Prostate gland (tissue), 2 donors: ENCODE measurements at regions not wholly inside any gene's neighbourhood (a gene's known extent, or its start where the extent isn't known, plus 50 kb on each side); places are given as distances from the start of the nearest gene placed in this dataset.

Experiments used
- POLR2A ChIP-seq: fragments of 450-650 bp; IDR thresholded peaks from one replicate; pipeline ENCODE4 v1.6.1; 2016; ENCODE audit warnings: antibody characterized with exemption, mild to moderate bottlenecking
- POLR2AphosphoS5 ChIP-seq: sonication (generic); formaldehyde crosslinking; IDR thresholded peaks from one replicate; pipeline ENCODE4 v1.6.1; 2017; ENCODE audit warnings: antibody characterized with exemption
- TF ChIP-seq, protein P1 (sequence below), 4 experiments: fragments of 200-600 bp in 2 of 4; fragments of 450-650 bp in 2 of 4; sonication (generic) in 2 of 4; IDR thresholded peaks; 1 replicate in 3 of 4; 2 replicates in 1 of 4; pipeline ENCODE4 v1.5.1; 2016 to 2019; ENCODE audit warnings: antibody characterized with exemption in 4 of 4, mild to moderate bottlenecking in 2 of 4, moderate library complexity in 2 of 4

GRCh38 chr4:180084561-180084960 is 2158.6 kb upstream of the TENM3 start:
- TF ChIP-seq, protein P1, sequence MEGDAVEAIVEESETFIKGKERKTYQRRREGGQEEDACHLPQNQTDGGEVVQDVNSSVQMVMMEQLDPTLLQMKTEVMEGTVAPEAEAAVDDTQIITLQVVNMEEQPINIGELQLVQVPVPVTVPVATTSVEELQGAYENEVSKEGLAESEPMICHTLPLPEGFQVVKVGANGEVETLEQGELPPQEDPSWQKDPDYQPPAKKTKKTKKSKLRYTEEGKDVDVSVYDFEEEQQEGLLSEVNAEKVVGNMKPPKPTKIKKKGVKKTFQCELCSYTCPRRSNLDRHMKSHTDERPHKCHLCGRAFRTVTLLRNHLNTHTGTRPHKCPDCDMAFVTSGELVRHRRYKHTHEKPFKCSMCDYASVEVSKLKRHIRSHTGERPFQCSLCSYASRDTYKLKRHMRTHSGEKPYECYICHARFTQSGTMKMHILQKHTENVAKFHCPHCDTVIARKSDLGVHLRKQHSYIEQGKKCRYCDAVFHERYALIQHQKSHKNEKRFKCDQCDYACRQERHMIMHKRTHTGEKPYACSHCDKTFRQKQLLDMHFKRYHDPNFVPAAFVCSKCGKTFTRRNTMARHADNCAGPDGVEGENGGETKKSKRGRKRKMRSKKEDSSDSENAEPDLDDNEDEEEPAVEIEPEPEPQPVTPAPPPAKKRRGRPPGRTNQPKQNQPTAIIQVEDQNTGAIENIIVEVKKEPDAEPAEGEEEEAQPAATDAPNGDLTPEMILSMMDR (IDR thresholded peaks at IDR 0.05): no peak
- TF ChIP-seq POLR2A: no peak
- no peak for TF ChIP-seq POLR2AphosphoS5
